HG03135 (cell line): ENCODE measurements at regions not wholly inside any gene's neighbourhood (a gene's known extent, or its start where the extent isn't known, plus 50 kb on each side); places are given as distances from the start of the nearest gene placed in this dataset.

Experiments
- ATAC-seq: cut with Tn5 transposase; IDR thresholded peaks from one replicate; pipeline ENCODE4 v1.9.1; 2021; ENCODE audit warnings: mild to moderate bottlenecking, moderate library complexity; ENCODE audit not compliant: unreplicated experiment

DNA sequence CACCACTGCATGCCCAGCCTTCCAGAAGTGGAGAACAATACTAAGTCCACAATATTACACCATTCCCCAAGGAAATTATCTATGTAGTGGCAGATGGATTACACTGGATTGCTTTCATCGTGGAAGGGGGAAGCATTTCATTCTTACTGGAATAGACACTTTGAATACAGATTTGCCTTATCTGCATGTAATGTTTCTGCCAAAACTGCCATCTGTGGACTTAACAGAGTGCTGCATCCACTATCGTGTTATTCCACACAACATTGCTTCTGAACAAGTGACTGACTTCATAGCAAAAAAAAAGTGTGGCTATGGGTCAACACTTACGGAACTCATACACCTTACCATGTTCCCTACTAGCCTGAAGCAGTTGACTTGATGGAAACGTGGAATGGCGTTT is 536.9 kb downstream of the BRINP1 start:
- no peak for ATAC-seq

GRCh38 chr9:118836891-118837290 is 532.3 kb downstream of the BRINP1 start:
- no peak for ATAC-seq

- no peak for ATAC-seq
Measured at GRCh38 chr9:118871531-118871930, 497.7 kb downstream of the BRINP1 start.

DNA sequence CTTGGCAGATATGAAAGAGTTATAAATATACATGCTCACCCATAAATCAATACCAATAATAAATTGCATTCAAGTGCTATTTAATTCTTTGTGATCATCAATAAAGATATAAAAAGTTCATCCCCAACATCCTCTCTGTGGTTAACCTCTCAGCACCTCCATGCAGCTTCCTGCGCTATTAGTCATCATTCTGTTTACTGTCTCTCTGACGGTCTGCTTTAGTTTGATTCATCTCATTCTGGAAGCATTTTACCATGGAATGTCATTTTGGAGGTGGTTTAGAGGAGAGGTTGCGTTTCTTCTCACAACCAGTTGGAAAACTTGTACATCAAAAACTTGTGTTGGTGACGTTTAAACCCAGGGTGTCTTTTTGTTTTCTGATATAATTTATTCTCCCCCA is 486.6 kb downstream of the BRINP1 start:
- ATAC-seq: no peak

- ATAC-seq: no peak
Measured at GRCh38 chr9:118883411-118883810, 485.8 kb downstream of the BRINP1 start.

DNA sequence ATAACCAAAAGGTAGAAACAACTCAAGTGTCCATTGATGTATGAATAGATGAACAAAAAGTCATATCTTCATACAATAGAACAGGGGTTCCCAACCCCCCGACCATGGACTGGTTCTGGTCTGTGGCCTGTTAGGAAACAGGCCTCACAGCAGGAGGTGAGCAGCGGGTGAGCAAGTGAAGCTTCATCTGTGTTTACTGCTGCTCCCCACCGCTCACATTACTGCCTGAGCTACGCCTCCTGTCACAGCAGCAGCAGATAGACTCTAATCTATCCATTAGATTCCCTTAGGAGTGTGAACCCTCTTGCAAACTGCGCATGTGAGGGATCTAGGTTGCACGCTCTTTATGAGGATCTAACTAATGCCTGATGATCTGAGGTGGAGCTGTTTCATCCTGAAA is 478.0 kb downstream of the BRINP1 start:
- no peak for ATAC-seq

GRCh38 chr9:118896324-118897000 is 472.8 kb downstream of the BRINP1 start:
- no peak for ATAC-seq

DNA sequence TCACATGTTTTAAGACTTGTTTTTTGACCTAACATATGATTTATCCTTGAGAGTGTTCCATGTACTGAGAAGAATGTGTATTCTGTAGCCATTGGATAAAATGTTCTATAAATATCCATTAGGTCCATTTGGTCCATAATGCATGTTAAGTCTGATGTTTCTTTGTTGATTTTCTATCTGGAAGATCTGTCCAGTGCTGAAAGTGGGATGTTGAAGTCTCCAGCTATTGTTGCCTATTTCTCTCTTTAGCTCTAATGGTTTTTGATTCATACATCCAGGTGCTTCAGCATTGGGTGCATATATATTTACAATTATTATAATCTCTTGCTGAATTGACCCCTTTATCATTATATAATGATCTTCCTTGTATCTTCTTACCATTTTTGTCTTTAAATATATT is 451.1 kb downstream of the BRINP1 start:
- no peak for ATAC-seq

DNA sequence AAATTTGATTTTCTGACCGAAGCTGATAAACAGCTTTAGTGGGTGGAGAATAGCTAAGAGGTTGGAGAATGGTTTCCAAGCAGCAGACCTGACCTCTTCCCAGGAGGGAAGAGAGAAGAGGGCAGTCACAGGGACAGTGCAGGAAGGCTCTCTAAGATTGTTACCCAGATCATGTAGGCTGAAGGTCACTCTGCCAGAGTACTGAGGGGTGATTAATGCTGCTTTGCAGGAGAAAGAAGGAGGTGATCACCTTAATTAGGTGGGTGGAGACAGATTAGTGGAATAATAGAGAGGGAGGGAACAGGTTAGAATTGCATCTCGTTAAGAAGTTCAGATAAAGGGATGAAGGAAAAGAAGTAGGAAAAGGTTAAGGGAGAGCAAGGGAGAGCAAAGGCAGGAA is 440.5 kb downstream of the BRINP1 start:
- ATAC-seq: no peak

DNA sequence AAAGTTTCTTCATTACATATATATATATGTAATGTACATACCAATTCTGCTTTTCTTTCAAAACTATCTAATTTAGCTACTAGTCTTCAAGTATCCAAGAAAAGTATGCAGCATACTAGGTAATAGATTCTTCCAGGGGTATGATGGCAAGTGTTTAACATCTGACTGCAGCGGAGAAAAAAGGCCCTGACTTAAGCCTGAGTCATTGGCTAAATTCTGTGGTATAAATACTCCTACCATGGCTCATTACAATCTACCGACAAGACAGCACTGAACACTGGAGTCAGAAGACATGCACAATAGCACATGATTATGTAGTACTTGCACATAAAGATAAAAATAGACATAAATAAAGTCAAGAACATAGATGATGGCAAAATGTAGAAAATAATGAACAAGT is 439.9 kb downstream of the BRINP1 start:
- ATAC-seq: no peak

- ATAC-seq: no peak
Measured at GRCh38 chr9:118931941-118932340, 437.3 kb downstream of the BRINP1 start.

- ATAC-seq: no peak
Measured at GRCh38 chr9:118938581-118938980, 430.7 kb downstream of the BRINP1 start.

GRCh38 chr9:118940473-118940872 is 428.8 kb downstream of the BRINP1 start:
- no peak for ATAC-seq

GRCh38 chr9:118946669-118947068 is 422.6 kb downstream of the BRINP1 start:
- no peak for ATAC-seq

DNA sequence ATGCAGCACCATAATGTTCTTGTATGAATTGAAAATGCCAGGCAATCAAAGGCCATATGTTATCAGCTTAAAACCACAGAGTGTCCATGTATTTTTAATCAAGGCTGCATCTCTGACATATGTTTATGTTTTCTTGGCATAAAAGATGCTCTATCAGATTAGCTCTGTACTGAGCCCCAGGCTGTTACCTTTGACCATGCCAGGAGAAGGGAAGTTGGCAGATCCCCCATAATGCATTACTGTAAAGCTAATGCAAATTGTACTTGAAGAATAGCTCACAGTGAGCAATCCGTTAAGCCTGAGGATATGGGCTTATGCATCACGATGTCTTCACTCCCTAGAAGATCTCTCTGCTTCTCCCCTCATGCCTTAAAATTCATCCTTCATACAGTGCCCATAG is 414.4 kb downstream of the BRINP1 start:
- ATAC-seq: no peak

GRCh38 chr9:118957585-118957984 is 411.6 kb downstream of the BRINP1 start:
- ATAC-seq: no peak

DNA sequence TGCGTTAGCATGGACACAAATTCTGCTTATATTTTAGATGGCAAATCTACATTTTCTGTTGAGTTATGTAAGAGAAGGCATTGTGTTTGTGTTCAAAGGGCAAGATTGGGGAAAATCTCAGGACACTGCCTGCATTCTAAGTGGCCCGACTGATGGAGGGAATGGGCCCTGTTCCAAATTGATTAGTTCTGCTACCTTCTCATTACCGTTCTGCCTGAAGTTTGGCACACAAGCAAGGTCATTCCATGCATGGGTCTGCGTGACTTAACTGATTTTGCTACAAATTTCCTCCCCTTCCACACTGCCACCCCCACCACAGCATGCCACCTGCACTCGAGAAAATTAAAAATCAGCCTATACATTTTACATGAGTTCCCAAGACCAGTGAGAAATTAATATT is 409.9 kb downstream of the BRINP1 start:
- no peak for ATAC-seq

GRCh38 chr9:118961857-118962256 is 407.4 kb downstream of the BRINP1 start:
- no peak for ATAC-seq

GRCh38 chr9:118962426-118962825 is 406.8 kb downstream of the BRINP1 start:
- no peak for ATAC-seq

DNA sequence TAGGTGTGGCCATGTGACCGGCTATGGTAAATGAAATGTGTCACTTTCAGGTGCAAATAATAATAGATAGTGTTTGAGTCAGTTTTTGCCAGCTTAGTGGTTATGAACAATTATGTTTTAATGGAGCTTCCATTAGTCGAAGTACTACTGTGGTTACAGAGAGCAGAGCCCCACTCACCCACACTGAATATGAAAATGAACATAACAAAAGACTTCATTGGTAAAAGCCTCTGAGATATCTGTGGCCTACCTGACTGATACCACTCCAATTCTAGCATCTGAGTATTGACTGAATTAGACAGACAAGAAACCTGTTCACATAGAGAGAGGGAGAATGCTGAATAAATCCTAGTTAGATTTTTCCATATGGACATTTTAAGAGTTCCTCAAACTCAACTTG is 405.6 kb downstream of the BRINP1 start:
- ATAC-seq: no peak

DNA sequence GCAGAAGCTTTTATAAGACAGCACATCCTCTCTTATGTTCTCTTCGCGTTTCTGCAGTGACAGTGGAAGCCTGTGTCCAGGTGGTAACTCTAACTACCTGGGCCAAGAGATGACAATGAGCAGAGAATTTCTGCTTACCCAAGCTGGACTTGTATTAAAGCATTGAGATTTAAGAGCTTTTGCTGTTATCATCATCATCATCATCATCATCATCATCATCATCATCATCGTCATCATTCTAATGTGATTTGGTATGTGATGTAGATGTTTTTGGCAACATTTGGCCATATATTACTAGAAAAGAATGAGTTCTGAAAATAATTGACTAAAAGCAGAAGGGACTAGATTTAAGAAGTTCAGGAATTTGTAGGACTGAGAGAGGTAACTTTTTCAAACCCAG is 401.3 kb downstream of the BRINP1 start:
- ATAC-seq: no peak

GRCh38 chr9:118975736-118976135 is 393.5 kb downstream of the BRINP1 start:
- ATAC-seq: no peak

GRCh38 chr9:118976160-118976559 is 393.1 kb downstream of the BRINP1 start:
- no peak for ATAC-seq
